HG03558 (cell line): ENCODE measurements at regions not wholly inside any gene's neighbourhood (a gene's known extent, or its start where the extent isn't known, plus 50 kb on each side); places are given as distances from the start of the nearest gene placed in this dataset.

Experiments
- ATAC-seq: cut with Tn5 transposase; IDR thresholded peaks from one replicate; pipeline ENCODE4 v1.9.1; 2021; ENCODE audit warnings: moderate number of reproducible peaks; ENCODE audit not compliant: unreplicated experiment; ENCODE audit errors: extremely low read depth

GRCh38 chr7:32347244-32347828 lies 142.8 kb downstream of the LSM5 start:
- no peak for ATAC-seq

DNA sequence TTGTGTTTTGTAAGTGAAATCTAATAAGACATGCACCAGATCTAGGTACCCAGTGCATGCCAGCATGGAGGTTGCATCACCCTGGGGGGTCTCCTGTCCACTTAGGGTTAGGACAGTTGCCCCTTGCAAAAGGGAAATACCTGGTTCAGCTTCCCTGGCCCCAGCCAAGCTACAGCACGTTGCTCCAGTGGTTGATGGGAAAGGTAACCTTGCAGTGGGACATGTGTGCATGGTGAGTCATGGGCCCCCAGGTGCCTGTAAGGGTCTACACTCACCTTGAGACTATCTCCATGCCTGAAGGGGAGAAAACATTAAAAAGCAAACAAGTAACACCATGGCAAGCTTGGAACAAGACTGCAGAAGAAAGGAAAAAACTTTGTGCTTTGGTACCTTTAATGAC lies 143.9 kb downstream of the LSM5 start:
- ATAC-seq, result no peak

- no peak for ATAC-seq
Measured at GRCh38 chr7:32336726-32337125, 153.5 kb downstream of the LSM5 start.

DNA sequence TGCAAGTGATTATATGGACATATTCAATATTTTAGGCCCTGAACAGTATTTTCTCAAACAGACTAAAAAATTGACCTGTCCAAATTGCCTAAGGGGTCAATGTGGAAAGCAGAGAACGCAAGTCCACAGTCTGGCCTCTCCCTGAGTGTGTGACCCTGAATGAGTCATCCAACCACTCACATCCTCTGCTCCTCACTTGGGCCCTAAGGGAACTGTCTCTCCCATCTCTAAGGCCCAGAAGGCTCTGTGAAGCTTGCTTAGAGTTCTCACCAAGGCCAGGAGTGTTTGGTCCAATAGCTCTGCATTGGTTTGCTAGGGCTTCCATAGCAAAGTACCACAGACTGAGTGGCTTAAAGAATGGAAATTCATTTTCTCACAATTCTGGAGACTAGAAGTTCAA lies 155.1 kb downstream of the LSM5 start:
- ATAC-seq, result no peak

DNA sequence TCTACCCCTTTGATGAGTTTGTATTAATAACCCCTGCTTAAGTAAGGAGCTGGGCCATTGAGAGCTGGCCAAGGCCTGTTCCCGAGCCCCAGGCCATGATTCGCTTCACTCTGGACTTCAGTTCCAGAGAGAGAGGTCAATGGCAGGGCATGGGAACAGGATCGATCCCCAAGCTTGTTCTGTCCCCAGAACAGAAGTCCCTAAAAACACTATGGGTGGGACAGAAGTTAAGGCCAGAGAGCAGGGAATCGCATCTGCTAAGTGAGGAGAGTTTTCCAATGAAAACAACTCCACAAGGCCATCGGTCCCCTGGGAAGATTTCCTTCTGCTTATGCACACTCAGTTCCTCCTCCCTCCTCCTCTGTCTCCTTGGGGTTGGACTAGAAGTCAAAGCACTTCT lies 159.6 kb downstream of the LSM5 start:
- ATAC-seq, result no peak

DNA sequence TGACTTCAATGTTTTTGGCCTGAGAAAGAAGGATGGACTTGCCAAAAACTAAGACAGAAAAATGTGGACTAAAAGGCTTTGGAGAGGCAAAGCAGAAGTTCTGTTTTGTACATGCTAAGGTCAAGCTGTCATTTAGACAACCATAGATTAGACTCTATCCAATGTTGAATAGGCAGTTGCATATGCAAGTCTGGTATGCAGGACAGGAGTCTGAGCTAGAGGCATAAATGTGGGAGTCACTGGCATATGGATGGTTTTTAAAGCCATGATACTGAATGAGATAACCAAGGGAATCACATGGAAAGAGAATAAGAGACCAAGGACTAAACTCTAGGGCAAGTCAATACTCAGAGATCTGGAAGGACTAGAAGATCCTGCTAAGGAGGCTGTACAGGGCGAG lies 164.1 kb downstream of the LSM5 start:
- no peak for ATAC-seq

DNA sequence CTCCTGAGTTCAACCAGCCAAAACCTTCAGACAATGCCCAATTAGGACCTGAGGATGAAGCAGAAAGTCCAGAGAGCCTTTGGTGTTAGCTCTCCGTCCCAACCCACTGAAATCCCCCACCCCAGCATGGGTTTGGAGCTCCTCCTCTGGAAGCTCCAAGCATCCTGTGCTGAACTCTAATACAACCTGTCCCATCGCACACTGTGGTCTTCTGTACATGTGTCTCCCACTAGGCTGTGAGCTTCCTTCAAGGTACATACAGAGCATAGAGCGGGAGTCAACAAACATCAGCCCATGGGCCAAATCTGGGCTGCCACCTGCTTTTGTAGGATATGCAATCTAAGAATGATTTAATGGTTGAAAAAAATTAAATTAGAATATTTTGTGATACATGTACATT lies 166.5 kb downstream of the LSM5 start:
- no peak for ATAC-seq

- no peak for ATAC-seq
Measured at GRCh38 chr7:32319012-32319382, 171.2 kb downstream of the LSM5 start.

- ATAC-seq, result no peak
Measured at GRCh38 chr7:32318300-32319011, 171.7 kb downstream of the LSM5 start.

- ATAC-seq, result no peak
Measured at GRCh38 chr7:32316839-32317238, 173.3 kb downstream of the LSM5 start.

- no peak for ATAC-seq
Measured at GRCh38 chr7:32314761-32315160, 175.4 kb downstream of the LSM5 start.

- no peak for ATAC-seq
Measured at GRCh38 chr7:32301427-32301826, 188.8 kb downstream of the LSM5 start.

- ATAC-seq, result no peak
Measured at GRCh38 chr7:32299133-32299702, 191.0 kb downstream of the LSM5 start.

- no peak for ATAC-seq
Measured at GRCh38 chr7:32298408-32299132, 191.6 kb downstream of the LSM5 start.

DNA sequence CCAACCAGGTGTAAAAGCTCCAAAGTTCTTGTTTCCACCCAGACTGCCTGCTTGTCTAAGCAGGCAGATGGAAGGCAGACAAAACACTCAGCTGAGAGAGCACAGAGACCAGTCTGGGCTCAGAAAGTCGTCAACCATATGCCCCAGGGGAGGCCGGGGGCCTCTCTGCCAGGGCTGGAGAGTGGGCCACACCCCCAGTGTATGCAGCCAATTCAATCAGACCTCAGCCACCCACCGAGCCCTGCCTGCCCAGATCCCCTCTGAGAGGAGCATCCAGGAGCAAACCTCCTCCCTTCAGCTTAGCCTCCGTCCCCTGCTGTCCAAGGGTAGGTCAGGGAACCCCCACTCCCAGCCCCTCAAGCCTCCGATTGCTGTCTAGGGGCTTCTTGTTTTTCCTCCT lies 196.3 kb downstream of the LSM5 start:
- no peak for ATAC-seq

DNA sequence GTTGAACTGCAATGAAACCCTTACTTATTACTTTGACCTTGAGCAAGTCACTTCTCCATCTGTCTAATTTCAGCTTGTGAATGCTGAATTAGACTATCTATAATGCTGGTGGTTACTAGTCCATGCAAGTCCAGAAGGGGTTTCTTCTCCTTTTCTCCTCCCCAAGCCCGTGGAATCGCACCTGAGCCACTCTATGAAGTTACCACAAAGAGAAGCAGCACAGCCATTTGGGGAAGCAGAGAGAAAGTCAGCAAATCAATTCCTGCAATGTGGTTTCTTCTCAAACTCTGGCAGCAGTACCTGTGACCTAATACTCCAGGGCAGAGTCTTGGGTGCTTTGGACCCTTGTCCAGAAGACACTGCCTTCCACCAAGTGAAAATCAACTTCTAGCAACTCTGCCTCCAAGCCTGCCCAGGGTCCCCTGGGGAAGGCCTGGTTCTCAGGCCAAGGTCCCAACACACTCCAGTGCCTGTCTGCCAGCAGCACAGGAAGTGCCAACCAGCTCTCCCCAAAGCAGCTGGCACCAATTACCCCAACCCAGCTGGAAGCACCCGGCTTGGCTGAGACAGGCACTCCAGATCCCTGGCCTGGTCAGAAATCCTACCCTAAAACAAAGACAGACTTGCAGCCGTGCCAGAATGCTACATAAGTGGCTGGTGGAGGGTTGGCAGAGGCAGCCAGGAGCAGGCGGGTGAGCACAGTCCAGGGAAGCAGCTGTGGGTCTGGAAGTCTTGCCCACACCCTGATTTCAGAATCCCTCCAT lies 200.3 kb downstream of the LSM5 start:
- no peak for ATAC-seq

GRCh38 chr7:32285698-32286097 lies 204.5 kb downstream of the LSM5 start:
- no peak for ATAC-seq

GRCh38 chr7:32283546-32283945 lies 206.6 kb downstream of the LSM5 start:
- ATAC-seq, result no peak

DNA sequence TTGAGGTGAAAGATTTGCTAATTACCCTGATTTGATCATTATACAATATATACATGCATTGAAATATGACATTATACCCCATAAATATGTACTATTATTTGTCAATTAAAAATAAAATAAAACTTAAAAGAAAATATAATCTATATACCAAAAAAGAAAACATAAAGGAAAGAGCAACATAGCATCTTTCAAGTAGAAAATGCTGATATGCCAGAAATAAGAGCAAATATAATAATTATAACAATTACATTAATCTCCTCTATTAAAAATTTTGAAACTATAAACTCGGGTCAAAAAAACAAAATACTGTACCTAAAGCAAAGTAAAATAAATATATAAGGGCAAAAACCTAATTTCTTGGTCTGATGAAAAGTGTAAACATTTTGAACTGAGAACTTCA lies 209.3 kb upstream of the PDE1C start:
- no peak for ATAC-seq

GRCh38 chr7:32275216-32276009 lies 205.2 kb upstream of the PDE1C start:
- ATAC-seq, result no peak
